C4-2B (cell line): ENCODE measurements at regions not wholly inside any gene's neighbourhood (a gene's known extent, or its start where the extent isn't known, plus 50 kb on each side); places are given as distances from the start of the nearest gene placed in this dataset.

ENCODE experiments used
- H3K27ac ChIP-seq: fragments of 450-650 bp; 2 replicates; pipeline ENCODE4 v1.5.1; 2017
- ZFX ChIP-seq: fragments of 450-650 bp; IDR thresholded peaks from 2 replicates; pipeline ENCODE4 v1.6.1; 2017
- TF ChIP-seq, protein P1 (sequence below): fragments of 450-650 bp; conservative IDR thresholded peaks from 2 replicates; pipeline ENCODE4 v1.5.1; 2017; ENCODE audit warnings: mild to moderate bottlenecking

- H3K27ac ChIP-seq: no peak overlapping the region
- TF ChIP-seq ZFX: no peak
- TF ChIP-seq, protein P1, sequence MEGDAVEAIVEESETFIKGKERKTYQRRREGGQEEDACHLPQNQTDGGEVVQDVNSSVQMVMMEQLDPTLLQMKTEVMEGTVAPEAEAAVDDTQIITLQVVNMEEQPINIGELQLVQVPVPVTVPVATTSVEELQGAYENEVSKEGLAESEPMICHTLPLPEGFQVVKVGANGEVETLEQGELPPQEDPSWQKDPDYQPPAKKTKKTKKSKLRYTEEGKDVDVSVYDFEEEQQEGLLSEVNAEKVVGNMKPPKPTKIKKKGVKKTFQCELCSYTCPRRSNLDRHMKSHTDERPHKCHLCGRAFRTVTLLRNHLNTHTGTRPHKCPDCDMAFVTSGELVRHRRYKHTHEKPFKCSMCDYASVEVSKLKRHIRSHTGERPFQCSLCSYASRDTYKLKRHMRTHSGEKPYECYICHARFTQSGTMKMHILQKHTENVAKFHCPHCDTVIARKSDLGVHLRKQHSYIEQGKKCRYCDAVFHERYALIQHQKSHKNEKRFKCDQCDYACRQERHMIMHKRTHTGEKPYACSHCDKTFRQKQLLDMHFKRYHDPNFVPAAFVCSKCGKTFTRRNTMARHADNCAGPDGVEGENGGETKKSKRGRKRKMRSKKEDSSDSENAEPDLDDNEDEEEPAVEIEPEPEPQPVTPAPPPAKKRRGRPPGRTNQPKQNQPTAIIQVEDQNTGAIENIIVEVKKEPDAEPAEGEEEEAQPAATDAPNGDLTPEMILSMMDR: no peak
Measured at GRCh38 chr6:86832686-86833085, 104.6 kb upstream of the HTR1E start.

DNA sequence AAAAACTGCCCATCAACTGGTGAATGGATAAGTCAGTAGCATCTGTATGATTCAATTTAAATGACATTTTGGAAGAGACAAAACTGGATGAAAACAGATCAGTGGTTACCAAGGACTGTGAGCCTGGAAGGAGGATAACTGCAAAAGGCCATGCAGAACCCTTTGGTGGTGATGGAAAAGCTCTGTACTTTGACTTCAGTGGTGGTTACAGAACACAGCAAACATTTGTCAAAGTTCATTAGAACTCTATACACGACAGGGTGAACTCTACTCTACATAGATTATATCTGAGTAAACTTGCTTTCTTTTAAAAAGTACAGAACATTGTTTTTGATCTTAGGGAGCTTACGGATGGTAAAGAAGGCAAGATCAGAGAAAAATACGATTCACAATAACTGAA, 111.9 kb upstream of the HTR1E start:
- H3K27ac ChIP-seq: no peak overlapping the region
- TF ChIP-seq, protein P1: no peak
- no peak for TF ChIP-seq ZFX

DNA sequence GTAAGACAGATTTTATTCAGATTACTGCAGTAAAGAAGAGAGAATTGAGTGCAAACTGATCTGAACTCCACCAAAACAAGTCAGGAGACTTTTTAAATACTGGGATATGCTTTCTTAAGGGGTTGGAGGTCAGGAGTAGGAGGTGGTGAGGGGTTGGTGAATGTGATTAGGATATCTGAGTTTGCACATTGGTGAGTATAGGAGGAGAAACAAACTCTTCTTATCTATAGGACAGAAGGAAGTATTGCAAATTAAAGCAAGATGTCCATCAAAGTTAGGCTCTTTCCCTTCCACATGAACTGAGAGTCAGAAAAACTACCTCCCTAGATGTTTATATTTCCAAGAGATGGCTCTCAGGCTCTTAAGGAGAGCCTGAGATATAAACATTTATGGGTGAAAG, 114.6 kb upstream of the HTR1E start:
- no peak for TF ChIP-seq ZFX
- TF ChIP-seq, protein P1: no peak
- H3K27ac ChIP-seq: no peak overlapping the region

GRCh38 chr6:86820750-86821149, 116.6 kb upstream of the HTR1E start:
- H3K27ac ChIP-seq: no peak overlapping the region
- TF ChIP-seq, protein P1: no peak
- TF ChIP-seq ZFX: no peak

DNA sequence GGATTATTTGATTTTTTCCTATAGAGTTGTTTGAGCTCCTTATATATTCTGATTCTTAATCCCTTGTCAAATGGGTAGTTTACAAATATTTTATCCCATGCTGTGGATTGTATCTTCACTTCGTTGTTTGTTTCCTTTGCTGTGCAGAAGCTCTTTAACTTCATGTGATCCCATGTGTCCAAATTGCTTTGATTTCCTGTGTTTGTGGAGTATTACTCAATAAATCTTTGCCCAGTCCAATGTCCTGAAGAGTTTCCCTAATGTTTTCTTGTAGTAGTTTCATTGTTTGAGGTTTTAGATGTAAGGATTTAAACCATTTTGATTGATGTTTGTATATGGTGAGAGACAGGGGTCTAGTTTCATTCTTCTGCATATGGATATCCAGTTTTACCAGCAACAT, 143.7 kb upstream of the HTR1E start:
- no peak for TF ChIP-seq ZFX
- TF ChIP-seq, protein P1: no peak
- no peak overlapping the region for H3K27ac ChIP-seq

- no peak overlapping the region for H3K27ac ChIP-seq
- TF ChIP-seq ZFX: no peak
- TF ChIP-seq, protein P1: no peak
Measured at GRCh38 chr6:86791476-86791875, 145.9 kb upstream of the HTR1E start.

- TF ChIP-seq ZFX: no peak
- TF ChIP-seq, protein P1: no peak
Measured at GRCh38 chr6:86789779-86790411, 147.4 kb upstream of the HTR1E start.

More at GRCh38 chr6:86789779-86790411, 147.4 kb upstream of the HTR1E start:
- H3K27ac ChIP-seq: no peak overlapping the region
